Fibroblast of villous mesenchyme (primary cell): ENCODE measurements at regions not wholly inside any gene's neighbourhood (a gene's known extent, or its start where the extent isn't known, plus 50 kb on each side); places are given as distances from the start of the nearest gene placed in this dataset.

Source experiments
- DNase-seq: peaks from one replicate; pipeline ENCODE4 v3.0.0-alpha.2; 2010; ENCODE audit warnings: low read depth
- H3K4me3 ChIP-seq: 2 replicates; pipeline ENCODE4 v1.5.1; 2011; ENCODE audit warnings: low read depth, mild to moderate bottlenecking, low read length
- CTCF ChIP-seq: IDR thresholded peaks from 2 replicates; pipeline ENCODE4 v1.5.1; 2012; ENCODE audit warnings: low read depth, mild to moderate bottlenecking, low read length; ENCODE audit not compliant: insufficient read depth

- no peak for DNase-seq
- no peak overlapping the region for H3K4me3 ChIP-seq
- TF ChIP-seq CTCF: no peak
These were observed 163.8 kb downstream of the EBLN2 start for GRCh38 chr3:73225146-73225855.

GRCh38 chr3:73225991-73226390, 164.5 kb downstream of the EBLN2 start:
- H3K4me3 ChIP-seq: no peak overlapping the region
- TF ChIP-seq CTCF: no peak
- DNase-seq: no peak

DNA sequence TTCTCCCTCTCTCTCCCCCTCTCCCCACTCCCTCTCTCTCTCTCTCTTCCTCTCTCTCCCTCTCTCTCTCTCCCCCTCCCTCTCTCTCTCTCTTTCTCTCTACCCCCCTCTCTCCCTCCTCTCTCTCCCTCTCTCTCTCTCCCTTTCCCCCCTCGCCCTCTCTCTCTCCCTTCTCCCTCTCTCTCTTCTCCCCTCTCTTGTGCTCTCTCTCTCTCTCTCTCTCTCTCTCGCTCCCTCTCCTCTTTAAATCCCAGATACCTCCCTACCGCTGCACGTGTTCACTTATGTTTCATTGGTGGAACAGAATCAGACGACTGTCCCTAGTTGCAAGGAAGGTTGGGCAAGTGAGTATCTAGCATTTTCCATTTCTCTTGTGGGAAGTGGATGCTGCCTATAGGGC, 166.5 kb downstream of the EBLN2 start:
- TF ChIP-seq CTCF: no peak
- H3K4me3 ChIP-seq: no peak overlapping the region
- no peak for DNase-seq

GRCh38 chr3:73228437-73228836, 167.0 kb downstream of the EBLN2 start:
- H3K4me3 ChIP-seq: no peak overlapping the region
- DNase-seq: no peak
- TF ChIP-seq CTCF: no peak

DNA sequence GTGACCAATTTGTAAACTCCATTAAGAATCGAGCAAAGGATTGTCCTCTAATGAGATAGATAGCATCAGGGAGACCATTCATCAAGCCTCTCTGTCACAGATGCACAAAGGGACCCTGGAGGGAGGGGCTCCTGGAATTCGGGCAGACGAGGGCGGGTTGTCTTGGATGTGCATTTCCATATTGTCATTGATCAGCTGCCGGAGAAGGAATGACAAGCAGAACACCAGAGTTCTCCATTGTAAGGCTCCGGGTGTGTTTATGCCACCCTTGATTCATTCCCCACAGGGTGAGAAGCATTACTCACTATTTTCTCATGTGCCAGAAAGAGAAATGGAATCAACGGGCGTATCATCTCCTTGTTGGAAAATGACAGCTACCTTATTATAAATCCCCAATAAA, 167.5 kb downstream of the EBLN2 start:
- H3K4me3 ChIP-seq: no peak overlapping the region
- DNase-seq: no peak
- TF ChIP-seq CTCF: no peak

DNA sequence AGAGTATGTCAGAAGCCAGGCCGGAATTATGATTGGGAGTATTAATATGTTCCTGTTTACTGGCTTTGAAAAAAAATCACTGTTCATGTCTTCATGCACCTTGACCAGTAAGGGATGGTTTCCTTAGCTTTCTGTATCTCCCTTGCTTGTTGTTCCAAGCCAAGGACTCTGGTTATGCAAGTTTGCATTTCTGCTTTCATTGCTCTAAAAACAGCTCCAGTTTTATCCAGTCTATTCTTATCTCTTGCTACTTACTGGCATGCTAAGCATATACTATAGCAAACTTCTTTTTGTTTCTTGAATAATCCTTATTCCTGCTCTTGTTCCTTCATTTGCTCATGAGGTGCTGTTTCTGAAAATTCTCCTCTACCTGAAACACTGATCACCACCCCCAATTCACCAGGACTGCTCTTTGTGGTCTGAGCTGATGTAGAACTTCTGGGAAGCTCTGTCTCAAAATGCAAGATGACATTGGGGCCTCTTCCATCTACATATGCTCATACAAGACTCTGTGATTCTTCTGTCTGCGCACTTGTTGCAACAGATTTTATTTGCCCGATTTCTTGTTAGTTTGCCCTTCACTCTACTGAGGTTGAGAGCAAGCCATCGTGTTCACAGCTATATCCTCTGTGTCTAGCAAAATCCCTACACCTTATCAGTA, 173.0 kb downstream of the EBLN2 start:
- DNase-seq: no peak
- no peak overlapping the region for H3K4me3 ChIP-seq
- TF ChIP-seq CTCF: no peak
